Left cardiac atrium (tissue), 4 donors: ENCODE measurements at regions not wholly inside any gene's neighbourhood (a gene's known extent, or its start where the extent isn't known, plus 50 kb on each side); places are given as distances from the start of the nearest gene placed in this dataset.

ENCODE experiments used
- ATAC-seq, 2 donors: fragments of 200-7000 bp; cut with Tn5 transposase; one replicate each; pipeline ENCODE4 v1.9.1; 2020; ENCODE audit warnings: mild to moderate bottlenecking in 2 of 2, moderate library complexity in 2 of 2
- DNase-seq: peaks from one replicate; pipeline ENCODE4 v3.0.0-alpha.2; 2020
- intact Hi-C, 2 donors: fragments of 100-400 bp; cut with DNase I; formaldehyde crosslinking; loops; one replicate each; pipeline versions ENCODE4 v1.14.1 to v1.15.1; 2022 to 2023
- microRNA-seq, 2 donors: library from miRNA; unstranded; fragments of <30 nt; microRNA quantifications; one replicate each; pipeline ENCODE4 v1.2.0, GENCODE V29; 2020
- donor health status: DM: no; HTN: yes; CAD: no.
- donor health status: DM: no; HTN: yes; CAD: no; lungs with severe emphysema.
- donor health status: DM: yes; HTN: yes; CAD: no.
- donor health status: Dilated cardiomyopathy.

- ATAC-seq (no peak), DNase-seq (no peak)
- intact Hi-C loops: no loop called here
Measured at GRCh38 chr3:168187233-168187632, 91.5 kb upstream of the GOLIM4 start.

- DNase-seq: no peak
- no peak for ATAC-seq
- intact Hi-C loops: no loop called here
Measured at GRCh38 chr3:168186293-168186983, 90.7 kb upstream of the GOLIM4 start.

- ATAC-seq (no peak), DNase-seq (no peak)
- intact Hi-C loops: no loop called here
Measured at GRCh38 chr3:168183774-168184173, 88.0 kb upstream of the GOLIM4 start.

GRCh38 chr3:168168743-168169142 lies 73.0 kb upstream of the GOLIM4 start:
- ATAC-seq (no peak), DNase-seq (no peak)
- intact Hi-C loops: loop anchor here in 1 of 2 donors (5.0 kb wide), 1 partner anchor 241 kb away; no protein-coding TSS in a partner anchor

- DNase-seq (peak; percentile 38), ATAC-seq (peak; percentile 68 to 83)
- intact Hi-C loops: loop anchor here (2.0 to 5.0 kb wide), 2 partner anchors 119 to 238 kb away; no protein-coding TSS in a partner anchor
Measured at GRCh38 chr3:168165390-168166269, 69.9 kb upstream of the GOLIM4 start.

GRCh38 chr3:168162172-168162571 lies 66.4 kb upstream of the GOLIM4 start:
- intact Hi-C loops: no loop called here
- peak in 1 of 2 donors; percentile 48 for ATAC-seq
- no peak for DNase-seq

- ATAC-seq: peak in 1 of 2 donors; percentile 14
Measured at GRCh38 chr3:168161696-168162095, 66.0 kb upstream of the GOLIM4 start.

GRCh38 chr3:168157903-168158302 lies 62.2 kb upstream of the GOLIM4 start:
- DNase-seq: no peak
- ATAC-seq: no peak
- intact Hi-C loops: no loop called here

More at GRCh38 chr3:168161696-168162095, 66.0 kb upstream of the GOLIM4 start:
- DNase-seq: no peak
- intact Hi-C loops: no loop called here

GRCh38 chr3:168157099-168157700 lies 61.5 kb upstream of the GOLIM4 start:
- DNase-seq (no peak), ATAC-seq (no peak)
- intact Hi-C loops: no loop called here

- intact Hi-C loops: no loop called here
- peak in 1 of 2 donors; percentile 62 for ATAC-seq
- no peak for DNase-seq
Measured at GRCh38 chr3:168156479-168156878, 60.8 kb upstream of the GOLIM4 start.

- intact Hi-C loops: no loop called here
- DNase-seq (no peak), ATAC-seq (peak; percentile 8 to 63)
Measured at GRCh38 chr3:168155303-168155702, 59.6 kb upstream of the GOLIM4 start.

GRCh38 chr3:168154089-168154488 lies 58.4 kb upstream of the GOLIM4 start:
- intact Hi-C loops: no loop called here
- peak in 1 of 2 donors; percentile 65 for ATAC-seq

GRCh38 chr3:168152149-168152548 lies 56.4 kb upstream of the GOLIM4 start:
- no peak for DNase-seq
- no peak for ATAC-seq
- intact Hi-C loops: no loop called here

More at GRCh38 chr3:168154089-168154488, 58.4 kb upstream of the GOLIM4 start:
- no peak for DNase-seq

Small RNA genes in the stretch of these regions (microRNA-seq; reads per million reads assigned to microRNA genes)
- 3.4 to 4.4 reads per million in 2 donors for gene MIR551B
